H1 (cell line): ENCODE measurements at regions not wholly inside any gene's neighbourhood (a gene's known extent, or its start where the extent isn't known, plus 50 kb on each side); places are given as distances from the start of the nearest gene placed in this dataset.

Experiments used
- CTCF ChIA-PET: fragments of 300-600 bp; sonication (Branson Sonifier 250); formaldehyde crosslinking; loops from one replicate; lab custom pipeline; 2021; ENCODE audit not compliant: partially characterized antibody; lab: Charles Lee
- POLR2A ChIA-PET: fragments of 300-600 bp; sonication (Branson Sonifier 250); formaldehyde crosslinking; loops from one replicate; lab custom pipeline; 2021; ENCODE audit warnings: inconsistent platforms; ENCODE audit not compliant: partially characterized antibody; lab: Charles Lee
- DNase-seq, 2 experiments: peaks; one replicate each; pipeline versions ENCODE4 v3.0.0 to v3.0.0-alpha.2; 2010 to 2022; ENCODE audit warnings: low spot score in 2 of 2, low read depth in 1 of 2, mixed read lengths in 1 of 2
- FAIRE-seq: peaks from 2 replicates; lab custom pipeline; 2011; peaks lifted over from hg19 to GRCh38; lab: Jason Lieb, UNC
- H2AFZ ChIP-seq: 2 replicates; pipeline ENCODE4 v1.8.1; 2012; ENCODE audit warnings: low read length, inconsistent platforms
- H2AK5ac ChIP-seq: 2 replicates; pipeline ENCODE4 v1.6.1; 2013; ENCODE audit warnings: low read depth, low read length
- H2BK120ac ChIP-seq: replicated peaks from 2 replicates; pipeline ENCODE3; 2013; ENCODE audit warnings: low read depth, low read length, inconsistent platforms
- H2BK12ac ChIP-seq: 2 replicates; pipeline ENCODE4 v1.6.1; 2013; ENCODE audit warnings: low read depth, low read length
- H2BK15ac ChIP-seq: 2 replicates; pipeline ENCODE4 v1.6.1; 2013; ENCODE audit warnings: low read length
- H2BK20ac ChIP-seq: 2 replicates; pipeline ENCODE4 v1.6.1; 2013; ENCODE audit warnings: low read length
- H2BK5ac ChIP-seq: 2 replicates; pipeline ENCODE4 v1.6.1; 2013; ENCODE audit warnings: low read depth, low read length
- H3K14ac ChIP-seq: 2 replicates; pipeline ENCODE4 v1.6.1; 2013; ENCODE audit warnings: inconsistent platforms; ENCODE audit not compliant: insufficient read length
- H3K18ac ChIP-seq: 2 replicates; pipeline ENCODE4 v1.6.1; 2013; ENCODE audit warnings: low read length; ENCODE audit errors: extremely low read depth
- H3K23ac ChIP-seq: 2 replicates; pipeline ENCODE4 v1.6.1; 2013; ENCODE audit warnings: inconsistent platforms; ENCODE audit not compliant: insufficient read length
- H3K23me2 ChIP-seq: 2 replicates; pipeline ENCODE4 v1.6.1; 2013; ENCODE audit warnings: low read depth, low read length
- H3K27ac ChIP-seq: 2 replicates; pipeline ENCODE4 v1.6.1; 2011; ENCODE audit warnings: low read depth, low read length, inconsistent platforms
- H3K27me3 ChIP-seq, 4 experiments: replicated peaks in 1 of 4; 1 replicate in 1 of 4; 2 replicates in 3 of 4; pipeline versions ENCODE4 v1.6.1 to v1.8.1; 2011 to 2013; ENCODE audit warnings: low read length in 3 of 4, mild to moderate bottlenecking in 3 of 4, inconsistent platforms in 2 of 4, mixed read lengths in 2 of 4, moderate library complexity in 1 of 4; ENCODE audit not compliant: control insufficient read depth in 3 of 4, insufficient read depth in 3 of 4; ENCODE audit errors: extremely low read depth in 1 of 4
- H3K36me3 ChIP-seq, 4 experiments: 2 replicates each; pipeline versions ENCODE4 v1.6.1 to v1.8.1; 2011 to 2013; ENCODE audit warnings: mild to moderate bottlenecking in 4 of 4, low read length in 3 of 4, moderate library complexity in 2 of 4, control low read depth in 1 of 4, inconsistent platforms in 1 of 4; ENCODE audit not compliant: insufficient read depth in 4 of 4, control insufficient read depth in 2 of 4
- H3K4ac ChIP-seq: replicated peaks from 2 replicates; pipeline ENCODE3; 2013; ENCODE audit warnings: low read length, low read depth, mixed read lengths, inconsistent platforms; ENCODE audit not compliant: insufficient read length
- H3K4me1 ChIP-seq, 4 experiments: replicated peaks in 1 of 4; 1 replicate in 1 of 4; 2 replicates in 3 of 4; pipeline versions ENCODE4 v1.6.1 to v1.8.1; 2011 to 2013; ENCODE audit warnings: low read length in 3 of 4, inconsistent platforms in 2 of 4, mixed read lengths in 1 of 4; ENCODE audit not compliant: insufficient read depth in 4 of 4, control insufficient read depth in 3 of 4
- H3K4me2 ChIP-seq, 2 experiments: 2 replicates each; pipeline versions ENCODE4 v1.6.1 to v1.8.1; 2011 to 2013; ENCODE audit warnings: low read depth in 2 of 2, low read length in 2 of 2, control low read depth in 1 of 2, inconsistent platforms in 1 of 2, mild to moderate bottlenecking in 1 of 2; ENCODE audit not compliant: insufficient read depth in 1 of 2
- H3K4me3 ChIP-seq, 4 experiments: fragments of 200-600, 300-600 bp in 1 of 4; sonication (generic), shearing (Covaris generic), sonication (Bioruptor Twin) in 1 of 4; 2 replicates each; pipeline versions ENCODE4 v1.5.1 to v1.8.1; 2011 to 2016; ENCODE audit warnings: low read length in 4 of 4, low read depth in 3 of 4, control low read depth in 2 of 4, inconsistent platforms in 2 of 4, mild to moderate bottlenecking in 2 of 4, mixed read lengths in 1 of 4, moderate library complexity in 1 of 4; ENCODE audit not compliant: insufficient read depth in 2 of 4; ENCODE audit errors: extremely low read depth in 1 of 4
- H3K56ac ChIP-seq: replicated peaks from 2 replicates; pipeline ENCODE3; 2013; ENCODE audit warnings: low read depth, mild to moderate bottlenecking, mixed read lengths, low read length, inconsistent platforms; ENCODE audit not compliant: insufficient read length
- H3K79me1 ChIP-seq: 2 replicates; pipeline ENCODE4 v1.6.1; 2013; ENCODE audit warnings: low read depth, low read length, control low read depth
- H3K79me2 ChIP-seq, 2 experiments: 2 replicates each; pipeline versions ENCODE4 v1.6.1 to v1.8.1; 2012 to 2013; ENCODE audit warnings: low read length in 2 of 2, mild to moderate bottlenecking in 2 of 2, inconsistent platforms in 1 of 2; ENCODE audit not compliant: insufficient read depth in 2 of 2, control insufficient read depth in 1 of 2
- H3K9ac ChIP-seq, 4 experiments: replicated peaks in 1 of 4; 1 replicate in 1 of 4; 2 replicates in 3 of 4; pipeline versions ENCODE4 v1.6.1 to v1.8.1; 2011 to 2013; ENCODE audit warnings: low read depth in 3 of 4, low read length in 3 of 4, control low read depth in 2 of 4, mild to moderate bottlenecking in 2 of 4, moderate library complexity in 2 of 4, inconsistent platforms in 1 of 4; ENCODE audit errors: extremely low read depth in 1 of 4
- H3K9me3 ChIP-seq, 2 experiments: 2 replicates each; pipeline versions ENCODE4 v1.6.1 to v1.8.1; 2012 to 2013; ENCODE audit warnings: mild to moderate bottlenecking in 2 of 2, moderate library complexity in 2 of 2, control low read depth in 1 of 2, inconsistent platforms in 1 of 2, low read depth in 1 of 2, low read length in 1 of 2, mixed read lengths in 1 of 2; ENCODE audit not compliant: insufficient read depth in 2 of 2
- H4K20me1 ChIP-seq, 2 experiments: replicated peaks in 1 of 2; 2 replicates each; pipeline versions ENCODE3 to v1.8.1; 2011 to 2013; ENCODE audit warnings: inconsistent platforms in 2 of 2, low read length in 2 of 2, mild to moderate bottlenecking in 1 of 2; ENCODE audit not compliant: insufficient read depth in 2 of 2, control insufficient read depth in 1 of 2
- H4K5ac ChIP-seq: 2 replicates; pipeline ENCODE4 v1.6.1; 2013; ENCODE audit warnings: low read length, low read depth, mixed read lengths, inconsistent platforms; ENCODE audit not compliant: insufficient read length
- H4K8ac ChIP-seq: 2 replicates; pipeline ENCODE4 v1.8.0; 2013; ENCODE audit warnings: mild to moderate bottlenecking, moderate library complexity, low read length, inconsistent platforms; ENCODE audit not compliant: insufficient read depth; ENCODE audit errors: extremely low read depth
- H4K91ac ChIP-seq: replicated peaks from 2 replicates; pipeline ENCODE3; 2013; ENCODE audit warnings: low read length, mixed read lengths, inconsistent platforms; ENCODE audit not compliant: insufficient read length
- ATF2 ChIP-seq: IDR thresholded peaks from 2 replicates; pipeline ENCODE4 v1.6.1; 2012; ENCODE audit warnings: low read length, inconsistent platforms
- CEBPB ChIP-seq: IDR thresholded peaks from 2 replicates; pipeline ENCODE4 v1.6.1; 2012; ENCODE audit warnings: low read depth, low read length
- CTCF ChIP-seq, 3 experiments: IDR thresholded peaks; 1 replicate in 2 of 3; 2 replicates in 1 of 3; pipeline versions ENCODE4 v1.5.1 to v1.6.1; 2011; ENCODE audit warnings: low read length in 3 of 3, mild to moderate bottlenecking in 3 of 3, inconsistent platforms in 2 of 3, low read depth in 1 of 3, moderate library complexity in 1 of 3; ENCODE audit not compliant: insufficient read depth in 1 of 3; ENCODE audit errors: control extremely low read depth in 1 of 3
- E2F6 ChIP-seq: IDR thresholded peaks from 2 replicates; pipeline ENCODE4 v1.6.1; 2012; ENCODE audit warnings: inconsistent platforms
- EGR1 ChIP-seq: IDR thresholded peaks from 2 replicates; pipeline ENCODE4 v1.6.1; 2011; ENCODE audit warnings: low read depth, low read length, borderline replicate concordance
- MAFK ChIP-seq: IDR thresholded peaks from 2 replicates; pipeline ENCODE4 v1.6.1; 2012; ENCODE audit warnings: low read depth, mild to moderate bottlenecking, improper control_type of control experiment, low read length
- RNF2 ChIP-seq: fragments of 200-900, 300-1000 bp; sonication (generic); IDR thresholded peaks from 2 replicates; pipeline ENCODE4 v1.7.1; 2016; ENCODE audit warnings: borderline replicate concordance, low read depth, mild to moderate bottlenecking, antibody characterized with exemption, low read length; ENCODE audit not compliant: poor library complexity, severe bottlenecking; ENCODE audit errors: missing control alignments
- SAP30 ChIP-seq: fragments of 300-600 bp; sonication (generic); IDR thresholded peaks from 2 replicates; pipeline ENCODE4 v1.7.1; 2012; ENCODE audit warnings: low read length, moderate library complexity, mild to moderate bottlenecking, inconsistent platforms; ENCODE audit not compliant: insufficient read depth, insufficient replicate concordance
- SP4 ChIP-seq: IDR thresholded peaks from 2 replicates; pipeline ENCODE4 v1.6.1; 2012; ENCODE audit warnings: low read length, inconsistent platforms
- YY1 ChIP-seq: IDR thresholded peaks from 2 replicates; pipeline ENCODE4 v1.6.1; 2011; ENCODE audit warnings: low read depth, mild to moderate bottlenecking, low read length
- WGBS, 2 experiments: shearing (Covaris generic) in 1 of 2; methylation state at CpG; one replicate each; pipeline versions ENCODE4 v1.1.6 to v1.1.7; 2013 to 2015; ENCODE audit warnings: low lambda C conversion rate in 2 of 2, mixed read lengths in 2 of 2, inconsistent platforms in 1 of 2, low coverage in 1 of 2, missing lambda C conversion rate in 1 of 2; ENCODE audit not compliant: insufficient replicate concordance in 2 of 2, insufficient coverage in 1 of 2, insufficient read length in 1 of 2; ENCODE audit errors: extremely low coverage in 1 of 2, missing lambda C conversion rate in 1 of 2; 5-methylcytosine and 5-hydroxymethylcytosine counted together

GRCh38 chr13:88617176-88617575 is 946.0 kb downstream of the SLITRK5 start:
- H3K27me3 ChIP-seq, result no peaks in the 10 kb centered on the region
- H3K9ac ChIP-seq, result no peak overlapping the region
- no peak overlapping the region for H4K8ac ChIP-seq
- H3K23ac ChIP-seq, result no peak overlapping the region
- H4K91ac ChIP-seq, result no peak overlapping the region
- FAIRE-seq (no peak), DNase-seq (no peak)
- CTCF ChIA-PET, result no interaction called here
- H2AK5ac ChIP-seq, result no peak overlapping the region
- H3K14ac ChIP-seq, result no peak overlapping the region
- H3K79me2 ChIP-seq, result no peaks in the 10 kb centered on the region
- no peak overlapping the region for H3K18ac ChIP-seq
- H3K23me2 ChIP-seq, result no peaks in the 10 kb centered on the region
- H3K36me3 ChIP-seq, result no peaks in the 10 kb centered on the region
- no peak overlapping the region for H2BK120ac ChIP-seq
- H3K4me2 ChIP-seq, result no peak overlapping the region
- H3K4ac ChIP-seq, result no peak overlapping the region
- H2BK5ac ChIP-seq, result no peak overlapping the region
- no peak overlapping the region for H3K56ac ChIP-seq
- no peak overlapping the region for H2AFZ ChIP-seq
- H2BK20ac ChIP-seq, result no peak overlapping the region
- H3K4me1 ChIP-seq, result no peaks in the 10 kb centered on the region
- no peak overlapping the region for H2BK12ac ChIP-seq
- no peak overlapping the region for H4K5ac ChIP-seq
- H2BK15ac ChIP-seq, result no peak overlapping the region
- no peak overlapping the region for H3K27ac ChIP-seq
- no peaks in the 10 kb centered on the region for H3K79me1 ChIP-seq
- POLR2A ChIA-PET, result no interaction called here
- WGBS, 2 experiments, result 90% methylated on average over 3 of the region's 3 CpGs; no CpG with 5 or more reads in 1 of the 2 experiments
- no peaks in the 10 kb centered on the region for H4K20me1 ChIP-seq
- H3K9me3 ChIP-seq, result no peaks in the 10 kb centered on the region
- H3K4me3 ChIP-seq, result no peak overlapping the region
- TF ChIP-seq SP4, result no peak
- TF ChIP-seq ATF2, result no peak
- TF ChIP-seq RNF2, result no peak
- no peak for TF ChIP-seq E2F6
- no peak for TF ChIP-seq CEBPB
- no peak for TF ChIP-seq SAP30
- TF ChIP-seq CTCF (IDR thresholded peaks at IDR 0.05; ENCODE audit: control extremely low read depth in 1 of 3, insufficient read depth in 1 of 3, low read depth in 1 of 3, low read length in 3 of 3), result no peak
- TF ChIP-seq MAFK, result no peak
- no peak for TF ChIP-seq YY1
- TF ChIP-seq EGR1, result no peak
